ENCODE measurements at regions not wholly inside any gene's neighbourhood (a gene's known extent, or its start where the extent isn't known, plus 50 kb on each side); places are given as distances from the start of the nearest gene placed in this dataset.

GRCh38 chr12:87511371-87511770 is 517.8 kb downstream of the C12orf50 start:
- Histone ChIP-seq H3K79me2 (ENCODE audit: low read depth) (no peaks in the 10 kb centered on the region), H3K4me2 (no peak overlapping the region), H3K9ac (no peak overlapping the region), H3K4me3 (no peak overlapping the region), H4K20me1 (ENCODE audit: low read depth) (no peaks in the 10 kb centered on the region), H3K9me3 (ENCODE audit: low read depth) (no peaks in the 10 kb centered on the region), H2AFZ (replicated peaks) (no peak overlapping the region), H3F3A (ENCODE audit: low read depth) (no peaks in the 10 kb centered on the region), H3K27me3 (no peaks in the 10 kb centered on the region), H3K27ac (no peak overlapping the region), H3K36me3 (no peaks in the 10 kb centered on the region), H3K4me1 (no peaks in the 10 kb centered on the region)
- H3K4me1 Mint-ChIP-seq, result peaks cover 17% of the 10 kb centered on the region
- no peak overlapping the region for H3K4me3 Mint-ChIP-seq
- no peak for DNase-seq (ENCODE audit: low spot score)
- no peaks in the 10 kb centered on the region for H3K27me3 Mint-ChIP-seq (ENCODE audit: insufficient read depth, low read depth)
- peaks cover 7% of the 10 kb centered on the region for H3K9me3 Mint-ChIP-seq
- TF ChIP-seq EZH2phosphoT487 (IDR thresholded peaks at IDR 0.05) (no peak), CTCF (IDR thresholded peaks at IDR 0.05) (no peak), EZH2 (IDR thresholded peaks at IDR 0.05) (no peak)
- H3K36me3 Mint-ChIP-seq, result no peaks in the 10 kb centered on the region
- no peak overlapping the region for H3K27ac Mint-ChIP-seq

- no peak overlapping the region for H2AFZ ChIP-seq (replicated peaks)
- H3K4me1 ChIP-seq, result no peaks in the 10 kb centered on the region
- DNase-seq (ENCODE audit: low spot score), result no peak
- H3F3A ChIP-seq (ENCODE audit: low read depth), result no peaks in the 10 kb centered on the region
- no peaks in the 10 kb centered on the region for H3K79me2 ChIP-seq (ENCODE audit: low read depth)
- Mint-ChIP-seq H3K36me3 (no peaks in the 10 kb centered on the region), H3K4me3 (no peak overlapping the region), H3K9me3 (peaks cover 7% of the 10 kb centered on the region), H3K27ac (no peak overlapping the region), H3K4me1 (peaks cover 12% of the 10 kb centered on the region), H3K27me3 (ENCODE audit: insufficient read depth, low read depth) (no peaks in the 10 kb centered on the region)
- H3K9me3 ChIP-seq (ENCODE audit: low read depth), result no peaks in the 10 kb centered on the region
- TF ChIP-seq EZH2 (IDR thresholded peaks at IDR 0.05), result no peak
- no peak for TF ChIP-seq CTCF (IDR thresholded peaks at IDR 0.05)
- no peak for TF ChIP-seq EZH2phosphoT487 (IDR thresholded peaks at IDR 0.05)
- no peak overlapping the region for H3K27ac ChIP-seq
- no peak overlapping the region for H3K9ac ChIP-seq
- no peaks in the 10 kb centered on the region for H3K36me3 ChIP-seq
- H3K4me2 ChIP-seq, result no peak overlapping the region
- H3K4me3 ChIP-seq, result no peak overlapping the region
- H3K27me3 ChIP-seq, result no peaks in the 10 kb centered on the region
- H4K20me1 ChIP-seq (ENCODE audit: low read depth), result no peaks in the 10 kb centered on the region
These were observed 519.9 kb downstream of the C12orf50 start for GRCh38 chr12:87509237-87509820.

GRCh38 chr12:87491598-87491997 is 537.6 kb downstream of the C12orf50 start:
- no peak for DNase-seq (ENCODE audit: low spot score)
- no peak overlapping the region for H3K4me3 ChIP-seq
- no peak overlapping the region for H2AFZ ChIP-seq (replicated peaks)
- H4K20me1 ChIP-seq (ENCODE audit: low read depth), result no peaks in the 10 kb centered on the region
- Mint-ChIP-seq H3K9me3 (no peaks in the 10 kb centered on the region), H3K4me3 (no peak overlapping the region), H3K4me1 (no peaks in the 10 kb centered on the region), H3K36me3 (no peaks in the 10 kb centered on the region), H3K27me3 (ENCODE audit: insufficient read depth, low read depth) (no peaks in the 10 kb centered on the region), H3K27ac (no peak overlapping the region)
- H3K79me2 ChIP-seq (ENCODE audit: low read depth), result no peaks in the 10 kb centered on the region
- TF ChIP-seq CTCF (IDR thresholded peaks at IDR 0.05), result no peak
- TF ChIP-seq EZH2 (IDR thresholded peaks at IDR 0.05), result no peak
- no peak for TF ChIP-seq EZH2phosphoT487 (IDR thresholded peaks at IDR 0.05)
- H3K27me3 ChIP-seq, result no peaks in the 10 kb centered on the region
- H3K9ac ChIP-seq, result no peak overlapping the region
- H3K4me2 ChIP-seq, result no peak overlapping the region
- no peaks in the 10 kb centered on the region for H3K9me3 ChIP-seq (ENCODE audit: low read depth)
- no peaks in the 10 kb centered on the region for H3F3A ChIP-seq (ENCODE audit: low read depth)
- no peaks in the 10 kb centered on the region for H3K36me3 ChIP-seq
- H3K4me1 ChIP-seq, result no peaks in the 10 kb centered on the region
- no peak overlapping the region for H3K27ac ChIP-seq
